ENCODE measurements at regions not wholly inside any gene's neighbourhood (a gene's known extent, or its start where the extent isn't known, plus 50 kb on each side); places are given as distances from the start of the nearest gene placed in this dataset.

- Histone ChIP-seq H3K27me3 (replicated peaks) (no peaks in the 10 kb centered on the region), H3K27ac (no peak overlapping the region), H3K36me3 (replicated peaks) (no peaks in the 10 kb centered on the region), H3K4me3 (ENCODE audit: low read depth, low read length) (no peak overlapping the region)
- in situ Hi-C loops (cut with HindIII; ENCODE audit: low pct_ligation_motif_present, low sequenced_read_pairs) = no loop called here
- no peak for DNase-seq
- TF ChIP-seq CTCF (IDR thresholded peaks at IDR 0.05; ENCODE audit: low read depth, low read length, missing control alignments) = no peak
Observed at GRCh38 chr17:51389875-51390274, 129.5 kb downstream of the UTP18 start.

GRCh38 chr17:51391982-51392654, 131.8 kb downstream of the UTP18 start:
- Histone ChIP-seq H3K27me3 (replicated peaks) (no peaks in the 10 kb centered on the region), H3K4me3 (ENCODE audit: low read depth, low read length) (no peak overlapping the region), H3K36me3 (replicated peaks) (no peaks in the 10 kb centered on the region), H3K27ac (no peak overlapping the region)
- in situ Hi-C loops (cut with HindIII; ENCODE audit: low pct_ligation_motif_present, low sequenced_read_pairs) = no loop called here
- TF ChIP-seq CTCF (IDR thresholded peaks at IDR 0.05; ENCODE audit: low read depth, low read length, missing control alignments) = no peak
- no peak for DNase-seq

GRCh38 chr17:51395621-51396020, 135.3 kb downstream of the UTP18 start:
- DNase-seq = no peak
- H3K27ac ChIP-seq = no peak overlapping the region
- in situ Hi-C loops (cut with HindIII; ENCODE audit: low pct_ligation_motif_present, low sequenced_read_pairs) = no loop called here
- H3K4me3 ChIP-seq (ENCODE audit: low read depth, low read length) = no peak overlapping the region
- TF ChIP-seq CTCF (IDR thresholded peaks at IDR 0.05; ENCODE audit: low read depth, low read length, missing control alignments) = no peak
- H3K36me3 ChIP-seq (replicated peaks) = no peaks in the 10 kb centered on the region
- H3K27me3 ChIP-seq (replicated peaks) = no peaks in the 10 kb centered on the region

- no peaks in the 10 kb centered on the region for H3K36me3 ChIP-seq (replicated peaks)
- in situ Hi-C loops (cut with HindIII; ENCODE audit: low pct_ligation_motif_present, low sequenced_read_pairs) = no loop called here
- H3K4me3 ChIP-seq (ENCODE audit: low read depth, low read length) = no peak overlapping the region
- no peak for TF ChIP-seq CTCF (IDR thresholded peaks at IDR 0.05; ENCODE audit: low read depth, low read length, missing control alignments)
- H3K27ac ChIP-seq = no peak overlapping the region
- peak; percentile 75 for DNase-seq
- H3K27me3 ChIP-seq (replicated peaks) = no peaks in the 10 kb centered on the region
Observed at GRCh38 chr17:51397361-51398127, 137.2 kb downstream of the UTP18 start.

GRCh38 chr17:51398128-51398525, 137.8 kb downstream of the UTP18 start:
- TF ChIP-seq CTCF (IDR thresholded peaks at IDR 0.05; ENCODE audit: low read depth, low read length, missing control alignments) = no peak
- H3K27ac ChIP-seq = no peak overlapping the region
- no peak overlapping the region for H3K4me3 ChIP-seq (ENCODE audit: low read depth, low read length)
- H3K27me3 ChIP-seq (replicated peaks) = no peaks in the 10 kb centered on the region
- in situ Hi-C loops (cut with HindIII; ENCODE audit: low pct_ligation_motif_present, low sequenced_read_pairs) = no loop called here
- DNase-seq = no peak
- H3K36me3 ChIP-seq (replicated peaks) = no peaks in the 10 kb centered on the region
